ENCODE measurements at regions not wholly inside any gene's neighbourhood (a gene's known extent, or its start where the extent isn't known, plus 50 kb on each side); places are given as distances from the start of the nearest gene placed in this dataset.
"Not testable (repeated sequence)": the region's sequence is repeated elsewhere in the genome, so short reads cannot be mapped to it uniquely, and the experiment has no call there.

DNA sequence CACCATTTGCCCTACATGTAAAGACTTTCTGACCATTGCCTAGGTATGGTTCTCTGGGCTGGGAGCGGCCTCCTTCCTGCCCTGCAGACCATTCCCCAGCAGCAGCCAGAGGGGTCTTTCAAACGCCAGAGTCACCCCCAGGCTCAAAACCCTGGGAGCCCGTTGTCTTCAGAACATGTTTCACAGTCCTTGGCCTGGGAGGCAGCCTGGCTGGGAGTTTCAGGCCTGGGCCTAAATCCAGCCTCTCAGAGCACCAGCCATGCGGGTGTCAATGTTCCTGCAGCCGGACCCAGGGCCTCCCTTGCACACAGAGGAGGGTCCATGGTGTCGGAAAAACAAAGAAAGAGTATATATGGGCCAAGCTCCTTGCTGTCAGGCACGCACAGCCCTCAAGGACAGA lies 145.2 kb upstream of the FOXD4L5 start:
- Histone ChIP-seq H3F3A (ENCODE audit: insufficient read depth) (no peaks in the 10 kb centered on the region), H3K79me2 (ENCODE audit: insufficient read depth, low read length) (no peaks in the 10 kb centered on the region), H3K4me3 (ENCODE audit: insufficient read depth, low read length, poor library complexity, severe bottlenecking) (no peak overlapping the region), H3K9ac (ENCODE audit: low read length) (no peak overlapping the region), H4K20me1 (ENCODE audit: low read depth, low read length) (no peaks in the 10 kb centered on the region), H3K36me3 (ENCODE audit: low read length) (no peaks in the 10 kb centered on the region), H3K4me2 (ENCODE audit: low read depth, low read length, poor library complexity, severe bottlenecking) (no peak overlapping the region), H3K9me3 (ENCODE audit: insufficient read depth, low read length) (no peaks in the 10 kb centered on the region), H3K27ac (ENCODE audit: low read depth, low read length) (no peak overlapping the region), H2AFZ (ENCODE audit: low read depth, low read length, severe bottlenecking) (no peak overlapping the region), H3K9me2 (replicated peaks; ENCODE audit: insufficient read depth, low read length) (no peaks in the 10 kb centered on the region), H3K27me3 (ENCODE audit: low read length) (no peaks in the 10 kb centered on the region)
- no peak for TF ChIP-seq EZH2phosphoT487 (conservative IDR thresholded peaks at IDR 0.05; ENCODE audit: low read length)
- TF ChIP-seq, protein P1, sequence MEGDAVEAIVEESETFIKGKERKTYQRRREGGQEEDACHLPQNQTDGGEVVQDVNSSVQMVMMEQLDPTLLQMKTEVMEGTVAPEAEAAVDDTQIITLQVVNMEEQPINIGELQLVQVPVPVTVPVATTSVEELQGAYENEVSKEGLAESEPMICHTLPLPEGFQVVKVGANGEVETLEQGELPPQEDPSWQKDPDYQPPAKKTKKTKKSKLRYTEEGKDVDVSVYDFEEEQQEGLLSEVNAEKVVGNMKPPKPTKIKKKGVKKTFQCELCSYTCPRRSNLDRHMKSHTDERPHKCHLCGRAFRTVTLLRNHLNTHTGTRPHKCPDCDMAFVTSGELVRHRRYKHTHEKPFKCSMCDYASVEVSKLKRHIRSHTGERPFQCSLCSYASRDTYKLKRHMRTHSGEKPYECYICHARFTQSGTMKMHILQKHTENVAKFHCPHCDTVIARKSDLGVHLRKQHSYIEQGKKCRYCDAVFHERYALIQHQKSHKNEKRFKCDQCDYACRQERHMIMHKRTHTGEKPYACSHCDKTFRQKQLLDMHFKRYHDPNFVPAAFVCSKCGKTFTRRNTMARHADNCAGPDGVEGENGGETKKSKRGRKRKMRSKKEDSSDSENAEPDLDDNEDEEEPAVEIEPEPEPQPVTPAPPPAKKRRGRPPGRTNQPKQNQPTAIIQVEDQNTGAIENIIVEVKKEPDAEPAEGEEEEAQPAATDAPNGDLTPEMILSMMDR (IDR thresholded peaks at IDR 0.05; ENCODE audit: insufficient read depth, low read length, poor library complexity, severe bottlenecking), result no peak

DNA sequence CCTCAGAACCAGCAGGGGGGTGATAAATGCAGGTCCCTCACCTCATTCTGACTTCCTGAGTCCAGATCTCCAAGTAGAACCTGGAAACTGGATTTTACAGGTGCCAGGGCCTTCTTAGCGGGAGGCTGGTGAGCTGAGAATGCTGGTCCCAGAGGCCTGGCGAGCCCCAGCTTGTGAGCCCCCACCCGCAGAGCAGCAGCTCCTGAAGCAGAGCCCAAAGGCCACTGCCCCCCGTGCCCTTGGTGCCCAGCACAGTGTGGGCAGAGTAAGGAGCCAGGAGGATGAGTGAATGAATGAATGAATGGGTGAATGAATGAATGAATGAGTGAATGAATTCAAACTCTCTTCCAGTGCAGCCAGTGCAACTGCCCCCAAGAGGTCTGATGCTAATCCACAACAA lies 142.4 kb upstream of the FOXD4L5 start:
- not testable (repeated sequence) for H3K4me3 ChIP-seq (ENCODE audit: insufficient read depth, low read length, poor library complexity, severe bottlenecking); H3K9me2 ChIP-seq (replicated peaks; ENCODE audit: insufficient read depth, low read length)

DNA sequence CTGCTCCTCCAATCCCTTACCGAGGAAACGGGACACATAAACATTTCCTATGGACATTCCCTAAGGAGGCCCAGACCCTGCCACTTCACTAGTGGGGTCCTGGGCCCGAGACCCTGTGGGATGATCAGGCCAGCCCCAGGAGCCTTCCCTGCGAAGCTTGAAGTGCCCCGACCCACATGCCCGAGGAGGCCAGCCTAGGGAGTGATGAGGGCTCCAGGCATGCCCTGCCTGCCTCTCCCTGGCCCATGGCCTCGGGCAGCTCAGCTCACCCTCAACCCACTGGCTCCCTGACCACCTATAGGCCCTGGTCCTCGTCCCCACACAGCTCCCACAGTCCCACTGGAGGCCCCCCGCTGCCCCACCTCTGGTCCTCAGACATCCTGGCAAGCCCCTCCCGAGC lies 141.8 kb upstream of the FOXD4L5 start:
- not testable (repeated sequence) for H3F3A ChIP-seq (ENCODE audit: insufficient read depth); H4K20me1 ChIP-seq (ENCODE audit: low read depth, low read length); H3K79me2 ChIP-seq (ENCODE audit: insufficient read depth, low read length); H3K9ac ChIP-seq (ENCODE audit: low read length); H3K4me3 ChIP-seq (ENCODE audit: insufficient read depth, low read length, poor library complexity, severe bottlenecking); H3K27ac ChIP-seq (ENCODE audit: low read depth, low read length); H3K9me2 ChIP-seq (replicated peaks; ENCODE audit: insufficient read depth, low read length); H3K9me3 ChIP-seq (ENCODE audit: insufficient read depth, low read length); H3K4me2 ChIP-seq (ENCODE audit: low read depth, low read length, poor library complexity, severe bottlenecking); H2AFZ ChIP-seq (ENCODE audit: low read depth, low read length, severe bottlenecking); H3K27me3 ChIP-seq (ENCODE audit: low read length); H3K36me3 ChIP-seq (ENCODE audit: low read length)

More for the DNA sequence above, 142.4 kb upstream of the FOXD4L5 start:
- H3K27ac ChIP-seq (ENCODE audit: low read depth, low read length); H3K27me3 ChIP-seq (ENCODE audit: low read length); H3F3A ChIP-seq (ENCODE audit: insufficient read depth); H3K9me3 ChIP-seq (ENCODE audit: insufficient read depth, low read length); H4K20me1 ChIP-seq (ENCODE audit: low read depth, low read length); H3K9ac ChIP-seq (ENCODE audit: low read length); H2AFZ ChIP-seq (ENCODE audit: low read depth, low read length, severe bottlenecking); H3K4me2 ChIP-seq (ENCODE audit: low read depth, low read length, poor library complexity, severe bottlenecking); H3K36me3 ChIP-seq (ENCODE audit: low read length); H3K79me2 ChIP-seq (ENCODE audit: insufficient read depth, low read length): not testable (repeated sequence)

DNA sequence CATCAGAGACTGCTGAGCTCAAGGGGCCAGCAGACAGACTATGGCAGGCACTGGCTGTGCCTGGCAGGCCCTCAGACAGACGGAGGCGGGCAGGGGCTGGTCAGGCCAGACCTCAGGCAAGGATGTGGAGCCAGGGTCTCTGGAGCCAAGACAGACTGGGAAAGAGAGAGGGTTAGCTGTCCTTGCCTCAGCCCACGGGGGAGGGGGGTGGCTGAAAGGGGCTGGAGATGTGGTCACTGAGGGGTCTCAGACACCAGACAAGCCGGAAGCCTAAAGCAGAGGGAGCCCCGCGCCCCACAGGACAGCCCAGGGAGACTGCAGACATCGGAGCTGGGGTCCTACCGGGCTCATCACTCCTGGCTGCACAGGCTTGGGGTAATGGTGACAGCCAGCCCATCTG lies 141.2 kb upstream of the FOXD4L5 start:
- Histone ChIP-seq H3K9ac (ENCODE audit: low read length) (no peak overlapping the region), H4K20me1 (ENCODE audit: low read depth, low read length) (no peaks in the 10 kb centered on the region), H3K27ac (ENCODE audit: low read depth, low read length) (no peak overlapping the region), H3K4me2 (ENCODE audit: low read depth, low read length, poor library complexity, severe bottlenecking) (no peak overlapping the region), H3K9me3 (ENCODE audit: insufficient read depth, low read length) (no peaks in the 10 kb centered on the region), H3K79me2 (ENCODE audit: insufficient read depth, low read length) (no peaks in the 10 kb centered on the region), H3K4me3 (ENCODE audit: insufficient read depth, low read length, poor library complexity, severe bottlenecking) (no peak overlapping the region), H3K9me2 (replicated peaks; ENCODE audit: insufficient read depth, low read length) (no peaks in the 10 kb centered on the region), H3K36me3 (ENCODE audit: low read length) (no peaks in the 10 kb centered on the region), H3K27me3 (ENCODE audit: low read length) (no peaks in the 10 kb centered on the region), H3F3A (ENCODE audit: insufficient read depth) (no peaks in the 10 kb centered on the region), H2AFZ (ENCODE audit: low read depth, low read length, severe bottlenecking) (no peak overlapping the region)
- TF ChIP-seq EZH2phosphoT487 (conservative IDR thresholded peaks at IDR 0.05; ENCODE audit: low read length), result no peak
- TF ChIP-seq, protein P1 (IDR thresholded peaks at IDR 0.05; ENCODE audit: insufficient read depth, low read length, poor library complexity, severe bottlenecking), result no peak

DNA sequence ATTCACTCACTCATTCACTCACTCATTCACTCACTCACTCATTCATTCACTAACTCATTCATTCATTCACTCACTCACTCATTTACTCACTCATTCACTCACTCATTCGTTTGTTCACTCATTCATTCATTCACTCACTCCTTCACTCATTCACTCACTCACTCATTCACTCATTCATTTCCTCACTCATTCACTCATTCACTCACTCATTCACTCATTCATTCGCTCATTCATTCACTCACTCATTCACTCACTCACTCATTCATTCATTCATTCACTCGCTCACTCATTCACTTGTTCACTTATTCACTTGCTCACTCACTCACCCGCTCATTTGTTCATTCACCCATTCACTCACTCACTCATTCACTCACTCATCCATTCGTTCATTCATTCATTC lies 140.2 kb upstream of the FOXD4L5 start:
- not testable (repeated sequence) for H3K27ac ChIP-seq (ENCODE audit: low read depth, low read length); H2AFZ ChIP-seq (ENCODE audit: low read depth, low read length, severe bottlenecking); H3K9me2 ChIP-seq (replicated peaks; ENCODE audit: insufficient read depth, low read length); H3K27me3 ChIP-seq (ENCODE audit: low read length); H3K79me2 ChIP-seq (ENCODE audit: insufficient read depth, low read length); H3K4me3 ChIP-seq (ENCODE audit: insufficient read depth, low read length, poor library complexity, severe bottlenecking); H3K9ac ChIP-seq (ENCODE audit: low read length); H4K20me1 ChIP-seq (ENCODE audit: low read depth, low read length); H3K36me3 ChIP-seq (ENCODE audit: low read length); H3K4me2 ChIP-seq (ENCODE audit: low read depth, low read length, poor library complexity, severe bottlenecking); H3F3A ChIP-seq (ENCODE audit: insufficient read depth); H3K9me3 ChIP-seq (ENCODE audit: insufficient read depth, low read length)

DNA sequence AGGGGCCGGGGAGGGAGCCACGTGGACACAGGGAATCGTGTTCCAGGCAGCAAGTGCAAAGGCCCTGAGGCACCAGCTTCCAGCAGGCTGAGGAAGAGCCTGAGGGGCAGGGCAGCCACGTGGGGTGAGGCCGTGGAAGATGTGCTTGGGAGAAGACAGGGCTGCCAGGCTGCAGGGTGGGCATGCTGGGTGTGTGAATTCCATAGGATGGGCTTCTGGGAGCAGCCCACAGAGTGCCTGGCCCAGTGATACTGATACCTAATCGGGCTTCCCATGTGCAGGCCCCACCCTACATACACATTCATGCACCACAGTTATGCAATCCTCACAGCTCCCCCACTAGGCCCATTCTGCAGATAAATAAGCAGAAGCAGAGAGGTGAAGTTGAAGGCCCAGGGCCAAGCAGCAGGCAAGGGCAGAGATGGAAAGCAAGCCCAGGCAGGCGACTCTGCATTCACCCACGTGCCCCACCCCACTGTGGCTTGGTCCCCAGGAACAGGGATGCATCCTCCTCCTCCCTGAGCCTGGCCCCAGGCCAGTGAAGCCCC lies 139.5 kb upstream of the FOXD4L5 start:
- not testable (repeated sequence) for H3K36me3 ChIP-seq (ENCODE audit: low read length); H4K20me1 ChIP-seq (ENCODE audit: low read depth, low read length); H3K4me2 ChIP-seq (ENCODE audit: low read depth, low read length, poor library complexity, severe bottlenecking)

More for the DNA sequence above, 139.5 kb upstream of the FOXD4L5 start:
- H3K27ac ChIP-seq (ENCODE audit: low read depth, low read length); H3K9ac ChIP-seq (ENCODE audit: low read length); H3F3A ChIP-seq (ENCODE audit: insufficient read depth); H3K9me3 ChIP-seq (ENCODE audit: insufficient read depth, low read length); H3K4me3 ChIP-seq (ENCODE audit: insufficient read depth, low read length, poor library complexity, severe bottlenecking); H3K79me2 ChIP-seq (ENCODE audit: insufficient read depth, low read length); H3K27me3 ChIP-seq (ENCODE audit: low read length); H2AFZ ChIP-seq (ENCODE audit: low read depth, low read length, severe bottlenecking); H3K9me2 ChIP-seq (replicated peaks; ENCODE audit: insufficient read depth, low read length): not testable (repeated sequence)
